GM13976 (cell line): ENCODE measurements at regions not wholly inside any gene's neighbourhood (a gene's known extent, or its start where the extent isn't known, plus 50 kb on each side); places are given as distances from the start of the nearest gene placed in this dataset.

Experiments used
- DNase-seq: peaks from one replicate; pipeline ENCODE4 v3.0.0; 2012; ENCODE audit warnings: low spot score
- CTCF ChIP-seq: IDR thresholded peaks from 2 replicates; pipeline ENCODE4 v1.5.1; 2012; ENCODE audit warnings: borderline replicate concordance, mild to moderate bottlenecking; ENCODE audit not compliant: insufficient read depth; ENCODE audit errors: extremely low read depth, missing control alignments, control extremely low read depth
- in situ Hi-C: fragments of 300-500 bp; cut with MboI; formaldehyde crosslinking; loops from one replicate; pipeline ENCODE4 v1.12.0; 2022; ENCODE audit warnings: low sequenced_read_pairs, mixed read lengths, inconsistent platforms; ENCODE audit not compliant: unreplicated experiment

GRCh38 chr22:48082284-48082683 is 1319.8 kb downstream of the TBC1D22A start:
- TF ChIP-seq CTCF: no peak
- no peak for DNase-seq
- in situ Hi-C loops: no loop called here

GRCh38 chr22:48081281-48081680 is 1318.8 kb downstream of the TBC1D22A start:
- no peak for TF ChIP-seq CTCF
- no peak for DNase-seq
- in situ Hi-C loops: no loop called here

- no peak for TF ChIP-seq CTCF
- no peak for DNase-seq
- in situ Hi-C loops: no loop called here
Measured at GRCh38 chr22:48080316-48081165, 1318.1 kb downstream of the TBC1D22A start.

GRCh38 chr22:48079505-48080290 is 1317.2 kb downstream of the TBC1D22A start:
- in situ Hi-C loops: no loop called here
- no peak for TF ChIP-seq CTCF
- DNase-seq: no peak

GRCh38 chr22:48078825-48079224 is 1316.4 kb downstream of the TBC1D22A start:
- in situ Hi-C loops: no loop called here
- DNase-seq: no peak
- TF ChIP-seq CTCF: no peak

GRCh38 chr22:48077699-48078098 is 1315.2 kb downstream of the TBC1D22A start:
- TF ChIP-seq CTCF: no peak
- in situ Hi-C loops: no loop called here
- no peak for DNase-seq
